ENCODE measurements at regions not wholly inside any gene's neighbourhood (a gene's known extent, or its start where the extent isn't known, plus 50 kb on each side); places are given as distances from the start of the nearest gene placed in this dataset.

GRCh38 chr11:11217289-11217928 lies 135.6 kb downstream of the CSNK2A3 start:
- H3K9me3 ChIP-seq (replicated peaks; ENCODE audit: control insufficient read depth, insufficient read depth, low read length), result no peaks in the 10 kb centered on the region
- no peaks in the 10 kb centered on the region for H3K9me1 ChIP-seq (replicated peaks; ENCODE audit: control insufficient read depth, extremely low read depth, insufficient read depth, low read length)
- dilution Hi-C loops (cut with MboI; ENCODE audit: extremely low pct_ligation_motif_present, low sequenced_read_pairs) (no loop called here), intact Hi-C loops (cut with micrococcal nuclease) (no loop called here)
- no peak overlapping the region for H3K27ac ChIP-seq (ENCODE audit: insufficient read depth, low read depth, low read length)
- no peak for FAIRE-seq
- no peak for DNase-seq (ENCODE audit: low read depth, low spot score)
- no peaks in the 10 kb centered on the region for H3K27me3 ChIP-seq (ENCODE audit: control insufficient read depth in 2 of 2, insufficient read depth in 2 of 2, low read length in 2 of 2)
- H4K20me1 ChIP-seq (replicated peaks; ENCODE audit: control insufficient read depth, extremely low read depth, insufficient read depth, low read length), result no peaks in the 10 kb centered on the region
- H3K36me3 ChIP-seq (ENCODE audit: control insufficient read depth in 2 of 2, extremely low read depth in 1 of 2, insufficient read depth in 2 of 2, low read length in 2 of 2), result no peaks in the 10 kb centered on the region
- BruUV-seq (replicated peaks), result no TSS peak
- H3K79me2 ChIP-seq (ENCODE audit: control insufficient read depth, insufficient read depth, low read length), result no peaks in the 10 kb centered on the region
- no peak overlapping the region for H2AFZ ChIP-seq (ENCODE audit: low read depth, low read length)
- H3K4me1 ChIP-seq (ENCODE audit: control insufficient read depth, extremely low read depth, insufficient read depth, low read length), result no peaks in the 10 kb centered on the region
- CTCF ChIA-PET, result interaction anchor here (1.1 kb wide), 1 partner anchor 283 kb away, joined by 3 read pairs; no protein-coding TSS in a partner anchor
- no peak overlapping the region for H3K4me3 ChIP-seq (replicated peaks in 1 of 3; ENCODE audit: insufficient read depth in 1 of 3, low read depth in 1 of 3, low read length in 3 of 3)
- H3K4me2 ChIP-seq (ENCODE audit: insufficient read depth, low read length), result no peak overlapping the region
- H3K9ac ChIP-seq (replicated peaks; ENCODE audit: extremely low read depth, insufficient read depth, low read length), result no peak overlapping the region
- POLR2A ChIA-PET, result no interaction called here
- no peak for TF ChIP-seq EZH2 (IDR thresholded peaks at IDR 0.05; ENCODE audit: borderline replicate concordance, low read depth, low read length, severe bottlenecking)
- TF ChIP-seq JUN (IDR thresholded peaks at IDR 0.05; ENCODE audit: borderline replicate concordance, insufficient read depth, insufficient read length, low read depth), result no peak
- TF ChIP-seq POLR2AphosphoS5 (IDR thresholded peaks at IDR 0.05; ENCODE audit: insufficient read depth, low read depth, low read length), result no peak
- no peak for TF ChIP-seq MAX (IDR thresholded peaks at IDR 0.05; ENCODE audit: insufficient read depth, insufficient read length)
- TF ChIP-seq POLR2A (IDR thresholded peaks at IDR 0.05; ENCODE audit: low read depth, low read length), result no peak
- TF ChIP-seq GATA2 (IDR thresholded peaks at IDR 0.05; ENCODE audit: insufficient read depth, insufficient read length, low read depth, low read length), result no peak
- TF ChIP-seq CTCF (IDR thresholded peaks at IDR 0.05; ENCODE audit: extremely low read depth in 1 of 2, insufficient read depth in 1 of 2, low read depth in 1 of 2, low read length in 2 of 2), result no peak
